ENCODE measurements at regions not wholly inside any gene's neighbourhood (a gene's known extent, or its start where the extent isn't known, plus 50 kb on each side); places are given as distances from the start of the nearest gene placed in this dataset.

- no peaks in the 10 kb centered on the region for H3K4me1 ChIP-seq (ENCODE audit: insufficient read depth)
- no peaks in the 10 kb centered on the region for H3K79me2 ChIP-seq (ENCODE audit: insufficient read depth)
- H3K9me3 ChIP-seq (ENCODE audit: low read depth), result no peaks in the 10 kb centered on the region
- H4K20me1 ChIP-seq (ENCODE audit: insufficient read depth), result no peaks in the 10 kb centered on the region
- WGBS, 2 experiments (ENCODE audit: low coverage in 1 of 2, low lambda C conversion rate in 2 of 2, missing lambda C conversion rate in 2 of 2), result 0 to 3% methylated on average over 1 of the region's 1 CpG
- no peaks in the 10 kb centered on the region for H3K27me3 ChIP-seq (replicated peaks; ENCODE audit: insufficient read depth)
- H3F3A ChIP-seq (ENCODE audit: insufficient read depth), result no peaks in the 10 kb centered on the region
- H3K9me2 ChIP-seq (ENCODE audit: insufficient read depth), result no peaks in the 10 kb centered on the region
- no peak overlapping the region for H3K27ac ChIP-seq
- no peak overlapping the region for H3K4me3 ChIP-seq
- TF ChIP-seq EZH2 (IDR thresholded peaks at IDR 0.05; ENCODE audit: insufficient read depth, poor library complexity, severe bottlenecking) (no peak), EZH2phosphoT487 (IDR thresholded peaks at IDR 0.05; ENCODE audit: insufficient read depth, low read depth) (no peak)
- no peak overlapping the region for H3K4me2 ChIP-seq (ENCODE audit: unreplicated experiment)
- H3K9ac ChIP-seq, result no peak overlapping the region
- H2AFZ ChIP-seq, result no peak overlapping the region
- no peak for DNase-seq
- in situ Hi-C loops (cut with MboI), result no loop called here
- H3K36me3 ChIP-seq (ENCODE audit: low read depth), result no peaks in the 10 kb centered on the region
These were observed 528.4 kb upstream of the TBX3 start for GRCh38 chr12:115212356-115212755.

GRCh38 chr12:115210533-115211252 lies 526.7 kb upstream of the TBX3 start:
- DNase-seq, result no peak
- Histone ChIP-seq H3K4me3 (no peak overlapping the region), H3K9me3 (ENCODE audit: low read depth) (no peaks in the 10 kb centered on the region), H4K20me1 (ENCODE audit: insufficient read depth) (no peaks in the 10 kb centered on the region), H3K4me2 (ENCODE audit: unreplicated experiment) (no peak overlapping the region), H3K27ac (no peak overlapping the region), H3F3A (ENCODE audit: insufficient read depth) (no peaks in the 10 kb centered on the region), H3K79me2 (ENCODE audit: insufficient read depth) (no peaks in the 10 kb centered on the region), H3K36me3 (ENCODE audit: low read depth) (no peaks in the 10 kb centered on the region), H3K9ac (no peak overlapping the region), H3K4me1 (ENCODE audit: insufficient read depth) (no peaks in the 10 kb centered on the region), H3K9me2 (ENCODE audit: insufficient read depth) (no peaks in the 10 kb centered on the region), H2AFZ (no peak overlapping the region), H3K27me3 (replicated peaks; ENCODE audit: insufficient read depth) (no peaks in the 10 kb centered on the region)
- TF ChIP-seq EZH2phosphoT487 (IDR thresholded peaks at IDR 0.05; ENCODE audit: insufficient read depth, low read depth), result no peak
- no peak for TF ChIP-seq EZH2 (IDR thresholded peaks at IDR 0.05; ENCODE audit: insufficient read depth, poor library complexity, severe bottlenecking)
- in situ Hi-C loops (cut with MboI), result no loop called here
- 43 to 47% methylated on average over 3 of the region's 3 CpGs for WGBS, 2 experiments (ENCODE audit: low coverage in 1 of 2, low lambda C conversion rate in 2 of 2, missing lambda C conversion rate in 2 of 2)

- Histone ChIP-seq H3K79me2 (ENCODE audit: insufficient read depth) (no peaks in the 10 kb centered on the region), H3K4me3 (no peak overlapping the region), H3K4me1 (ENCODE audit: insufficient read depth) (peaks cover 12% of the 10 kb centered on the region; the same call in 1 of the 2 replicates), H3K27me3 (replicated peaks; ENCODE audit: insufficient read depth) (no peaks in the 10 kb centered on the region), H3K9ac (no peak overlapping the region), H3K27ac (no peak overlapping the region), H4K20me1 (ENCODE audit: insufficient read depth) (no peaks in the 10 kb centered on the region), H3K9me2 (ENCODE audit: insufficient read depth) (no peaks in the 10 kb centered on the region), H3K4me2 (ENCODE audit: unreplicated experiment) (no peak overlapping the region), H3F3A (ENCODE audit: insufficient read depth) (0 out of 2 replicates have a peak, but pooled peaks cover 3% of the 10 kb centered on the region), H2AFZ (no peak overlapping the region), H3K9me3 (ENCODE audit: low read depth) (no peaks in the 10 kb centered on the region), H3K36me3 (ENCODE audit: low read depth) (no peaks in the 10 kb centered on the region)
- WGBS, 2 experiments (ENCODE audit: low coverage in 1 of 2, low lambda C conversion rate in 2 of 2, missing lambda C conversion rate in 2 of 2), result 61 to 65% methylated on average over 8 of the region's 8 CpGs
- no peak for DNase-seq
- in situ Hi-C loops (cut with MboI), result no loop called here
- TF ChIP-seq EZH2 (IDR thresholded peaks at IDR 0.05; ENCODE audit: insufficient read depth, poor library complexity, severe bottlenecking) (no peak), EZH2phosphoT487 (IDR thresholded peaks at IDR 0.05; ENCODE audit: insufficient read depth, low read depth) (no peak)
These were observed 525.3 kb upstream of the TBX3 start for GRCh38 chr12:115209230-115209629.

GRCh38 chr12:115208098-115208497 lies 524.1 kb upstream of the TBX3 start:
- Histone ChIP-seq H3K4me2 (ENCODE audit: unreplicated experiment) (no peak overlapping the region), H3K36me3 (ENCODE audit: low read depth) (no peaks in the 10 kb centered on the region), H3K9ac (no peak overlapping the region), H3F3A (ENCODE audit: insufficient read depth) (0 out of 2 replicates have a peak, but pooled peaks cover 7% of the 10 kb centered on the region), H3K9me2 (ENCODE audit: insufficient read depth) (no peaks in the 10 kb centered on the region), H3K4me3 (no peak overlapping the region), H2AFZ (no peak overlapping the region), H4K20me1 (ENCODE audit: insufficient read depth) (no peaks in the 10 kb centered on the region), H3K9me3 (ENCODE audit: low read depth) (no peaks in the 10 kb centered on the region), H3K27ac (no peak overlapping the region), H3K4me1 (ENCODE audit: insufficient read depth) (peaks cover 17% of the 10 kb centered on the region), H3K79me2 (ENCODE audit: insufficient read depth) (no peaks in the 10 kb centered on the region), H3K27me3 (replicated peaks; ENCODE audit: insufficient read depth) (no peaks in the 10 kb centered on the region)
- in situ Hi-C loops (cut with MboI), result no loop called here
- no peak for DNase-seq
- no peak for TF ChIP-seq EZH2 (IDR thresholded peaks at IDR 0.05; ENCODE audit: insufficient read depth, poor library complexity, severe bottlenecking)
- no peak for TF ChIP-seq EZH2phosphoT487 (IDR thresholded peaks at IDR 0.05; ENCODE audit: insufficient read depth, low read depth)
- 93 to 99% methylated on average over 6 of the region's 6 CpGs for WGBS, 2 experiments (ENCODE audit: low coverage in 1 of 2, low lambda C conversion rate in 2 of 2, missing lambda C conversion rate in 2 of 2)

Data from GM23248 (cell line).